HT-29 (cell line): ENCODE measurements at regions not wholly inside any gene's neighbourhood (a gene's known extent, or its start where the extent isn't known, plus 50 kb on each side); places are given as distances from the start of the nearest gene placed in this dataset.

Experiments used
- DNase-seq: peaks from one replicate; pipeline ENCODE4 v3.0.0-alpha.2; 2015; ENCODE audit warnings: low spot score

GRCh38 chr11:37786214-37786755 is 1188.2 kb upstream of the RAG2 start:
- DNase-seq = no peak

GRCh38 chr11:37774441-37774840 is 1176.4 kb upstream of the RAG2 start:
- no peak for DNase-seq

GRCh38 chr11:37770145-37770544 is 1172.1 kb upstream of the RAG2 start:
- DNase-seq = no peak

- DNase-seq = no peak
These were observed 1164.0 kb upstream of the RAG2 start for GRCh38 chr11:37762079-37762478.

DNA sequence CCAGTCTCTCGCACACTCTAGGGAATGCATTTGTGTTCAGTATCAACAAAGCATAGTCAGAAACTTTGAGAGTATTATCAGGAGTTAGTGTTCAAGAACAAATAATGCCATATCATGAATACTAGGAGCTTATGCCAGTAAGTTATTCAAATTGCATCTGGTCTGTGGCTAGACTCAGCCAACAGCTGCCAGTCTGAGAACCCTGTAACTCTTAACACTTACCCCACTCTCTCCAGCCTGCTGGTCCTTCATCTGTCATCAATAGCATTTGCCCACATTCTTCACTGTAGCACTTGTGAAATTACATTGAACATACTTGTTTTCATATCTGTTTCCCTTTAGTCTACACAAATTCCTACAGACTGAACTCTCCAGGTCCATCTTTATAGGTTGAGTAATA is 1157.5 kb upstream of the RAG2 start:
- no peak for DNase-seq

GRCh38 chr11:37748641-37749040 is 1150.6 kb upstream of the RAG2 start:
- DNase-seq = no peak

- no peak for DNase-seq
These were observed 1149.1 kb upstream of the RAG2 start for GRCh38 chr11:37747121-37747520.

- peak; percentile 7 for DNase-seq
These were observed 1129.3 kb upstream of the RAG2 start for GRCh38 chr11:37727371-37727770.

DNA sequence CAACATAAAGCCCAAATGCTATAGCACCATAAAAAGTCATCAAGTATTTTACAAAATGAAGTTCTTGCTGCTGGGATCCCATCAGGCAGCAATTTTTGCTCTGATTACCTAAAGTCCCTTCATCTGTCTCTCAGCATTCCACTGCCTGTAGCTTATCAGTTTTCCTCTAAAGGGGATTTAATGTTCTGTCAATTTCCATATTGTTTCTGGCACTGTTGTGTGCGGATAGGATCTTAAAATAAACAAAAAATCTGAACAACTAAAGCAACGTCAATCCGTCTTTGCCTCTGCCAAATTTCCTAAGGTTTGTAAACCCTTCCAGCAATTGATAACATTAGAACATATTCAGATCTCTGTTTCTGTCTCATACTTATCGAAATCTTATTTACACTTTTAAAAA is 1126.3 kb upstream of the RAG2 start:
- no peak for DNase-seq

DNA sequence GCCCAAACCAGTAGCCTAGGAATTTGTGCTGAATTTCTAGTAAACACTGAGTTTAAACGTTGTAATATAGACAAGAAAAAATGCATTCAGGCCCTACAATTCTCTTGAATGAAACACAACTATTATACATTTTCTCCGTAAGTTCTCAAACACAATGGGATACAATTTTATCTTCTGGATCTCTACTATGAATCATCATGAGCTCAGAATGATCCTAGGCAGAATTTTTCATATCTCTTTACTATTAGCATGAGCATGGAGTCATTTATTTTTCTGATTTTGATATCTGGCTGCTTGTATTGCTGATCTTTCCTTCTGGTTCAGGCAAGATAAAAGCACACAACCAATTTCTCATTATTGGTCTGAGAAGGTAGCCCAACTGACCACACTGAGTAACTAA is 1123.4 kb upstream of the RAG2 start:
- DNase-seq = no peak

- DNase-seq = no peak
These were observed 1120.5 kb upstream of the RAG2 start for GRCh38 chr11:37718431-37718999.

DNA sequence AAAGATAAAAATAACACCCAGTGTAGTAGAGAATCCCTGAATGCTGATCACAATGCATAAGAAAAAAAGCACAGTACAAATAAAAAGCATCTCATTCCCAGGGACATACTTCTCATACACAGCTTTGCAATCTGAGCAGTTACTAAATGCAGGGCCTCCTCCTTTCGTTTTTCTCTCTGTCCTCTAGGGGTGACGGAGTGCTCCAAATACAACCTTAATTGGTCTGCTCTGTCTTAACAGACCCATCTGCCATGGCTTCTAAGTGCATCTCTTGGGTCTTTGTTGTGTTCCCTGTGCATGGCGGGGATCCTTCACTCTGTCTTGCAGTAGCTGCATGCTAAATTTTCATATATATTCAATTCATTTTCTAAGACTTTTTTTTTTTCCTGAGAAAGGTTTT is 1114.2 kb upstream of the RAG2 start:
- peak; percentile 36 for DNase-seq

GRCh38 chr11:37710031-37710430 is 1112.0 kb upstream of the RAG2 start:
- DNase-seq = no peak

DNA sequence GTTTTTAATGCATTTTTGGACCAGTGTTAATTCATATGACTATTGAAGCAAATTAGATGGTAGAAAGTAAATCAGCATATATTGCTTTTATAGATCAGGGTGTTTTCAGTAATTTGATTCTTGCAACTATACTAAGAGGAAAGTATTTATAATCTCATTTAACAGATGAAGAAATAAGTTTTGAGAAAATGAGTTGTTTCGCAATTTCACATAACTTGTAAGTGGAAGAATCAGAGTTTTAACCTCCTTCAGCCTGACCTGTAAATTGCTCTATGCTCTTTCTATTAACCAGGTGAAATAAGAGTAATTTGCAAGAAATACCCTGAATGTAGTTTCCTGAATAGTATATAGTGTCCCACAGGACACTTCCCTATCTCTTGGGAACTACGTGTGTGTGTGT is 1106.8 kb upstream of the RAG2 start:
- no peak for DNase-seq

DNA sequence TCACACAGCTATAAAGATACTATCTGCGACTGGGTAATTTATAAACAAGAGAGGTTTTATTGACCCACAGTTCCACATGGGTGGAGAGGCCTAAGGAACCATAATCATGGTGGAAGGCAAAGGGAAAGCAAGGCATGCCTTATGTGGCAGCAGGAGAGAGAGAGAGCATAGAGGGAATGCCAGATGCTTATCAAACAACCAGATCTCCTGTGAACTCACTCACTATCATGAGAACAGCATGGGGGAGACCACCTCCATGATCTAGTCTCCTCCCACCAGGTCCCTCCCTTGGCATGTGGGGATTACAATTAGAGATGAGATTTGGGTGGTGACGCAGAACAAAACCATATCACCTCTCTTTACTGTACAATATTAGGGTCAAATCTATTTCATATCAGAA is 1101.6 kb upstream of the RAG2 start:
- DNase-seq = no peak

DNA sequence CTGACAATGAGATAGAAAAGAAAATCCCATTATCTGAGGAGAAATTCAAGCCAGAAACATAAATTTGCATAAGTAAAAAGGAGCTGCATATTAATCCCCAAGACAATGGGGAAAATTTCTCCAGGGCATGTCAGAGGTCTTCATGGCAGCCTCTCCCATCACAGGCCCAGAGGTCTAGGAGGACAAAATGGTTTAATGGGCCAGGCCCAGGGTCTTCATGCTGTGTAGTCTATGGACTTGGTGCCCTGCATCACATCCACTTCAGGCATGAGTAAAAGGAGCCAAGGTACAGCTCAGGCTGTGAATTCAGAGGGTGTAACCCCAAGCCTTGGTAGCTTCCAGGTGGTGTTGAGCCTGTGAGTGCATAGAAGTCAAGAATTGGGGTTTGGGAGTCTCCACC is 1097.2 kb upstream of the RAG2 start:
- DNase-seq = no peak

DNA sequence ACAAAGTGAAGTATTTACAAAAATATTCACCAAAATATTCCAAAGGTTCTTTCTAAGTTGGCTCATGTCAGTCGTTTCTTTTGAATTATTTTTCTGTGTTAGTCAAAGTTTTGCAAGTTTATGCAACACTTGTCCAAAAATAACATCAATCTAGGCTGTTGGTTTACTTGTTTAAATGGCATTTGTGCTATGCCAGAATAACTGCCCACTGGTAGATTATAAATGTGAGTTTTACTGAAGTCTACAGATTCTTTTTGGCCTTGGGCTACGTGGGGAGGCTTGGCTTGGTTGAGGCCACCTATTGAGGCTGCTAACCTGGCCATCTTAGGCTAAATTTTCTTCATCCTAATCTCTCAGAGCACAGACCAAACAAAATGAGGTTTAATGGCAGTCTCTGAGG is 1091.9 kb upstream of the RAG2 start:
- DNase-seq = no peak

DNA sequence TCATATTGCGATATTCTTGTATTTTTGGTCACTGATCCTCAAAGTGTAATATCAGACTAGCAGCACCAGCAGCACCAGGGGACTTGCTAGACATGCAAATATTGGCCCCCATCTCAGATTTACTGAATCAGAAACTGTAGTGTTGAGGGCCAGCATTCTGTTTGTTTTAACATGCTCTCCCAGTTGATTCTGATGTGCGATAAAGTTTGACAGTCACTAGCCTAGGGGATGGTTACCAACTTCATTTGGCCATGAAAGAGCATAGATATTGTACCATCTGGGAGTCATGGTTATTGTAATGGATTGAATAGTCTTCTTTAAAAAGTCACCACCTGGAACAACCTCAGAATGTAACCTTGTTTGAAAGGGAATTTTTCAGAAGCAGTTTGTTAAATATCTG is 1090.4 kb upstream of the RAG2 start:
- no peak for DNase-seq

DNA sequence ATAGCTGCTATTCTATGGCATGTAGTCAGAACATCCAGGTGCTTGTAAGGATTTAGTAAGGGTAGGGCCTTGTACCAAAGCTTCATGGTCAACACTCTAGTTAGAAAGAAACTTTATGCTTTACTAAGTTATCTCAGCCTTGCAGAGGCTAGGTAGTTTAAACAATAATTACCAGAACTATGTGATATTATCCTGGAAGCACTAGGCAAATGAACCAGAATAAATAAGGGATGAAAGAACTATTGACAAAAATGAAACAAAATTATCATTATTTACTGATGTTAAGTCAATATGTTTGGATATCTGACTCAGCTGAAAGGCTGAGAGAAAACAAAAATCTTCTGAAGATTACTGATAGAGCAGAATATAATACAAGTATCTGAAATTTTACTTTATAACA is 1089.1 kb upstream of the RAG2 start:
- no peak for DNase-seq

- no peak for DNase-seq
These were observed 1073.3 kb upstream of the RAG2 start for GRCh38 chr11:37671321-37671720.

DNA sequence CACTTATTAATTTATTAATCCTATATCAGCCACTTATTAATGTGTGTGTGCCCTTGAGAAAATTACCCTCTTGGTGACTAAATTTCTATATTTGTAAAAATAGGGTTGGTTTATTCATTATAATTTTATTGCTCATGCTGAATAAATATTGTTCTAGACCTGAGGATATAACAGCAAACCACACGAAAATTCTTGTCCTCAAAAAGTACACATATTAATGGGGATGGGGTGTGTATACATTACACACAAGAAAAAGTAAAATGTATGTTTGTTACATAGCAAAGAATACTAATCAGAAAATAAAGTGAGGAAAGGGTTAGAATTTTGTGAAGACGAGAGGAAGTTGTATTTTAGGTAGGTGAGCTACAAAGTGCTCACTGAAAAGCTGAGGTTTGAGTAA is 1068.9 kb upstream of the RAG2 start:
- no peak for DNase-seq

DNA sequence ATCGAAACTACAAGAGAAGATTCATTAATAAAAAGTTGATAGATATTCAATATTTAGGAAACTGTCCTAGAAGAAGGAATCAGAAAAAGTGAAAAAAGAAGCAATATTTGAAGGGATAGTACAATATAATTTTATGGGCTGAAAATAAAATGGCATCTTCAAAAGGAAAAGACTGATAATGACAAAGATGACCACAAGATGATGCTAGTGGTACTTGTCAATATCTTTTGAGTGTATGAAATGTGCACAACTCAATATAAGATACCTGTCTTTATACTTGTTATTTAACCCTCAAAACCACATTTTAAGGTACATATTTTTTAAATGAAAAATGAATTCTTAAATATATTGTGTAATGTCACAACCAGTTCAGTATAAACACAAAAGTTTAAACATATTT is 1059.6 kb upstream of the RAG2 start:
- DNase-seq = peak; percentile 46

- DNase-seq = no peak
These were observed 1049.7 kb upstream of the RAG2 start for GRCh38 chr11:37647767-37648166.

- no peak for DNase-seq
These were observed 1045.9 kb upstream of the RAG2 start for GRCh38 chr11:37643968-37644367.
